B cell (primary cell): ENCODE measurements at regions not wholly inside any gene's neighbourhood (a gene's known extent, or its start where the extent isn't known, plus 50 kb on each side); places are given as distances from the start of the nearest gene placed in this dataset.
"Not testable (repeated sequence)": the region's sequence is repeated elsewhere in the genome, so short reads cannot be mapped to it uniquely, and the experiment has no call there.

Experiments used
- ATAC-seq: fragments of 200-7000 bp; cut with Tn5 transposase; one replicate; pipeline ENCODE4 v1.10.0; 2021; ENCODE audit warnings: low read depth, mild to moderate bottlenecking, moderate number of reproducible peaks, moderate library complexity
- CTCF ChIA-PET: fragments of 350-600 bp; sonication (Branson Sonifier 250); formaldehyde crosslinking; loops from one replicate; lab custom pipeline; 2021; ENCODE audit warnings: antibody characterized with exemption, inconsistent platforms; lab: Charles Lee
- POLR2A ChIA-PET: fragments of 350-600 bp; sonication (Branson Sonifier 250); formaldehyde crosslinking; loops from one replicate; lab custom pipeline; 2021; ENCODE audit warnings: antibody characterized with exemption; lab: Charles Lee
- DNase-seq: peaks from one replicate; pipeline ENCODE4 v3.0.0; 2013
- H2AFZ ChIP-seq: 2 replicates; pipeline ENCODE4 v1.6.1; 2012; ENCODE audit warnings: mild to moderate bottlenecking, low read depth, low read length; ENCODE audit not compliant: insufficient read depth, poor library complexity, severe bottlenecking
- H3K27ac ChIP-seq, 2 donors: 1 replicate in 1 of 2; 2 replicates in 1 of 2; pipeline ENCODE4 v1.5.1; 2012 to 2013; ENCODE audit warnings: low read length in 2 of 2, mild to moderate bottlenecking in 2 of 2, moderate library complexity in 1 of 2
- H3K27me3 ChIP-seq, 4 experiments: fragments of 200-600 bp in 1 of 4; sonication (generic) in 1 of 4; replicated peaks in 1 of 4; 1 replicate in 2 of 4; 2 replicates in 2 of 4; pipeline versions ENCODE4 v1.6.1 to v1.7.0; 2013 to 2016; ENCODE audit warnings: low read length in 3 of 4, mild to moderate bottlenecking in 2 of 4, mixed read lengths in 1 of 4, moderate library complexity in 1 of 4; ENCODE audit not compliant: insufficient read depth in 4 of 4, control insufficient read depth in 3 of 4; ENCODE audit errors: control extremely low read depth in 1 of 4
- H3K36me3 ChIP-seq, 2 experiments: replicated peaks in 1 of 2; 1 replicate in 1 of 2; 2 replicates in 1 of 2; pipeline versions ENCODE4 v1.6.1 to v1.7.1; 2013; ENCODE audit warnings: low read length in 1 of 2; ENCODE audit not compliant: insufficient read depth in 2 of 2, control insufficient read depth in 1 of 2; ENCODE audit errors: control extremely low read depth in 1 of 2, extremely low read depth in 1 of 2
- H3K4me1 ChIP-seq, 2 donors: fragments of 200-600 bp in 1 of 2; sonication (generic) in 1 of 2; 1 replicate in 1 of 2; 2 replicates in 1 of 2; pipeline versions ENCODE4 v1.5.1 to v1.6.1; 2013 to 2017; ENCODE audit warnings: low read length in 2 of 2; ENCODE audit not compliant: control insufficient read depth in 2 of 2, insufficient read depth in 2 of 2
- H3K4me2 ChIP-seq: replicated peaks from 2 replicates; pipeline ENCODE3; 2012; ENCODE audit warnings: mild to moderate bottlenecking, low read depth, low read length; ENCODE audit not compliant: poor library complexity, severe bottlenecking
- H3K4me3 ChIP-seq, 5 experiments: fragments of 200-600 bp in 1 of 5; sonication (generic) in 1 of 5; 1 replicate in 3 of 5; 2 replicates in 2 of 5; pipeline versions ENCODE4 v1.5.1 to v1.7.0; 2011 to 2016; ENCODE audit warnings: low read length in 4 of 5, mild to moderate bottlenecking in 4 of 5, low read depth in 2 of 5, control low read depth in 1 of 5, moderate library complexity in 1 of 5; ENCODE audit not compliant: insufficient read depth in 1 of 5; ENCODE audit errors: control extremely low read depth in 1 of 5, extremely low read depth in 1 of 5
- H3K79me2 ChIP-seq: fragments of 200-600 bp; sonication (generic); one replicate; pipeline ENCODE4 v1.6.0; 2016; ENCODE audit warnings: low read length; ENCODE audit not compliant: control insufficient read depth, insufficient read depth
- H3K9ac ChIP-seq: fragments of 200-600 bp; sonication (generic); 2 replicates; pipeline ENCODE4 v1.6.1; 2017; ENCODE audit warnings: mild to moderate bottlenecking, low read length, moderate library complexity
- H3K9me3 ChIP-seq, 3 donors: one replicate each; pipeline versions ENCODE4 v1.6.1 to v1.7.1; 2013; ENCODE audit warnings: low read length in 2 of 3; ENCODE audit not compliant: control insufficient read depth in 2 of 3, insufficient read depth in 1 of 3; ENCODE audit errors: control extremely low read depth in 1 of 3
- H4K20me1 ChIP-seq: 2 replicates; pipeline ENCODE4 v1.6.0; 2012; ENCODE audit warnings: mild to moderate bottlenecking, low read length; ENCODE audit not compliant: insufficient read depth, control insufficient read depth, poor library complexity, severe bottlenecking
- H3K27ac Mint-ChIP-seq: one replicate; pipeline ENCODE4 v1.8.0; 2021; ENCODE audit warnings: mixed read lengths
- H3K27me3 Mint-ChIP-seq: one replicate; pipeline ENCODE4 v1.8.0; 2021; ENCODE audit warnings: mixed read lengths
- H3K4me1 Mint-ChIP-seq: one replicate; pipeline ENCODE4 v1.8.0; 2021; ENCODE audit warnings: mixed read lengths
- H3K4me3 Mint-ChIP-seq: one replicate; pipeline ENCODE4 v1.8.0; 2021; ENCODE audit warnings: mixed read lengths
- H3K9me3 Mint-ChIP-seq: one replicate; pipeline ENCODE4 v1.8.0; 2022; ENCODE audit warnings: mixed read lengths; ENCODE audit not compliant: insufficient read depth
- EZH2 ChIP-seq: IDR thresholded peaks from 2 replicates; pipeline ENCODE4 v1.6.1; 2012; ENCODE audit warnings: borderline replicate concordance, low read depth, mild to moderate bottlenecking, moderate library complexity, low read length; ENCODE audit not compliant: insufficient read depth, poor library complexity, severe bottlenecking
- WGBS: methylation state at CpG from one replicate; pipeline ENCODE4 v1.1.5; 2013; ENCODE audit warnings: missing lambda C conversion rate; ENCODE audit not compliant: insufficient coverage; 5-methylcytosine and 5-hydroxymethylcytosine counted together
- intact Hi-C: fragments of 100-400 bp; cut with micrococcal nuclease; formaldehyde crosslinking; loops from one replicate; pipeline ENCODE4 v1.10.0; 2022
- TF ChIP-seq, protein P1 (sequence below): fragments of 200-600 bp; IDR thresholded peaks from one replicate; pipeline ENCODE4 v1.8.0; 2022; ENCODE audit warnings: antibody characterized with exemption, mild to moderate bottlenecking

DNA sequence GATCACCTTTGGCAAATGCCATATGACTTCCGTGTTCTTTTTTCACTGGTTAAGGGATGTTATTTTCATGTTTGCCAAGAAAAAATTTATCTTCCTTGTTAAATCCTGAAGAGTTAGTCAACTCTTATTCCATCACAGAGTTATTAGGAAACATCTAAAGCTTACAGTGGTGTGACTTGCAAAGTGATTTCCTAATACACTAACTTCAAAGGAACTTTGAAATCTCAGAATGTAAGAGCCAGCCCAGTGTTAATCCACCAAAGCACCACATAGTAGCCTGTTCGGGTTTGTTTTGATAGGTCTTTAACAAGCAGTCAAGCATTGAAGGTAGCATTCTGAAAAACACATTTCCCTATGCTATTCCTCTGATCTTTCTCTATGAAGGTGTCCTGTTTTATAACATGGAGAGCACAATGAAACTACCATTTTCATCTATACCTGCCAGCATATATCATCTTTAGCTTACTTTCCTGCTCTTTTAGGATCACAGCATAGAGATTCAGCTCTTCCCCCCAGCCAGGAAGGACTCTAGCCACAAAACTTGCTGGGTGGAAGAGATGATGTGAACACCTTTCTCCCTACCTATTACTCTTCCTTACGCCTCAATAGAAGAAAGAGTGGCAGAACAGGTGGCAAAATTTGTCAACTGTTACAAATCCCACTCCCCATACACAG lies 82.4 kb upstream of the MAGI3 start:
- H3K4me3 Mint-ChIP-seq = no peak overlapping the region
- no peaks in the 10 kb centered on the region for H3K9me3 Mint-ChIP-seq
- Histone ChIP-seq H3K9ac (no peak overlapping the region), H3K4me3 (no peak overlapping the region), H2AFZ (no peak overlapping the region), H3K4me2 (no peak overlapping the region), H4K20me1 (no peaks in the 10 kb centered on the region), H3K27ac (no peak overlapping the region), H3K9me3 (peaks cover 1 to 15% (median 7%) of the 10 kb centered on the region in 3 donors), H3K27me3 (peaks cover 0 to 3% (median 2%) of the 10 kb centered on the region in 4 experiments), H3K79me2 (no peaks in the 10 kb centered on the region), H3K4me1 (no peaks in the 10 kb centered on the region), H3K36me3 (no peaks in the 10 kb centered on the region)
- DNase-seq (no peak), ATAC-seq (no peak)
- ChIA-PET CTCF (no interaction called here), POLR2A (no interaction called here)
- TF ChIP-seq, protein P1, sequence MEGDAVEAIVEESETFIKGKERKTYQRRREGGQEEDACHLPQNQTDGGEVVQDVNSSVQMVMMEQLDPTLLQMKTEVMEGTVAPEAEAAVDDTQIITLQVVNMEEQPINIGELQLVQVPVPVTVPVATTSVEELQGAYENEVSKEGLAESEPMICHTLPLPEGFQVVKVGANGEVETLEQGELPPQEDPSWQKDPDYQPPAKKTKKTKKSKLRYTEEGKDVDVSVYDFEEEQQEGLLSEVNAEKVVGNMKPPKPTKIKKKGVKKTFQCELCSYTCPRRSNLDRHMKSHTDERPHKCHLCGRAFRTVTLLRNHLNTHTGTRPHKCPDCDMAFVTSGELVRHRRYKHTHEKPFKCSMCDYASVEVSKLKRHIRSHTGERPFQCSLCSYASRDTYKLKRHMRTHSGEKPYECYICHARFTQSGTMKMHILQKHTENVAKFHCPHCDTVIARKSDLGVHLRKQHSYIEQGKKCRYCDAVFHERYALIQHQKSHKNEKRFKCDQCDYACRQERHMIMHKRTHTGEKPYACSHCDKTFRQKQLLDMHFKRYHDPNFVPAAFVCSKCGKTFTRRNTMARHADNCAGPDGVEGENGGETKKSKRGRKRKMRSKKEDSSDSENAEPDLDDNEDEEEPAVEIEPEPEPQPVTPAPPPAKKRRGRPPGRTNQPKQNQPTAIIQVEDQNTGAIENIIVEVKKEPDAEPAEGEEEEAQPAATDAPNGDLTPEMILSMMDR = no peak
- no peak for TF ChIP-seq EZH2
- H3K27ac Mint-ChIP-seq = no peak overlapping the region
- H3K4me1 Mint-ChIP-seq = no peaks in the 10 kb centered on the region
- peaks cover 28% of the 10 kb centered on the region for H3K27me3 Mint-ChIP-seq
- WGBS = no CpG with 5 or more reads among the region's 3 CpGs
- intact Hi-C loops = no loop called here

DNA sequence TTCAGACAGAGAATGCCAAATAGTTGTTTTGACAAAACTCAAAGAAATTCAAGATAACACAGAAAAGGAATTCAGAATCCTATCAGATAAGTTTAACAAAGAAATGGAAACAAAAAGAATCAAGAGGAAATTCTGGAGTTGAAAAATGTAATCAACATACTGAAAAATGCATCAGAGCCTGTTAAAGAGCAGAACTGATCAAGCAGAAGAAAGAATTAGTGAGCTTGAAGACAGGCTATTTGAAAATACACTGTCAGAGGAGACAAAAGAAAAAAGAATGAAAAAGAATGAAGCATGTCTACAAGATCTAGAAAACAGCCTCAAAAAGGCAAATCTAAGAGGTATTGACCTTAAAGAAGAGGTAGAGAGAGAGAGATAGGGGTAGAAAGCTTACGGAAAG lies 77.7 kb upstream of the MAGI3 start:
- H3K9me3 Mint-ChIP-seq, DNase-seq, H3K4me1 Mint-ChIP-seq, H3K27ac ChIP-seq, H3K4me1 ChIP-seq, H3K9ac ChIP-seq, H4K20me1 ChIP-seq, POLR2A ChIA-PET, H3K36me3 ChIP-seq, intact Hi-C loops, H3K4me3 Mint-ChIP-seq, ATAC-seq, H3K27ac Mint-ChIP-seq, H3K4me3 ChIP-seq, H3K27me3 ChIP-seq, H3K79me2 ChIP-seq, H2AFZ ChIP-seq, H3K4me2 ChIP-seq: not testable (repeated sequence)
- WGBS = no CpG with 5 or more reads among the region's 1 CpG
- peaks cover 33% of the 10 kb centered on the region for H3K27me3 Mint-ChIP-seq
- peaks cover 1 to 20% (median 7%) of the 10 kb centered on the region in 3 donors for H3K9me3 ChIP-seq
- CTCF ChIA-PET = interaction anchor here (0.5 kb wide), 1 partner anchor 422 kb away, joined by 5 read pairs; no protein-coding TSS in a partner anchor
